ENCODE measurements at regions not wholly inside any gene's neighbourhood (a gene's known extent, or its start where the extent isn't known, plus 50 kb on each side); places are given as distances from the start of the nearest gene placed in this dataset.

DNA sequence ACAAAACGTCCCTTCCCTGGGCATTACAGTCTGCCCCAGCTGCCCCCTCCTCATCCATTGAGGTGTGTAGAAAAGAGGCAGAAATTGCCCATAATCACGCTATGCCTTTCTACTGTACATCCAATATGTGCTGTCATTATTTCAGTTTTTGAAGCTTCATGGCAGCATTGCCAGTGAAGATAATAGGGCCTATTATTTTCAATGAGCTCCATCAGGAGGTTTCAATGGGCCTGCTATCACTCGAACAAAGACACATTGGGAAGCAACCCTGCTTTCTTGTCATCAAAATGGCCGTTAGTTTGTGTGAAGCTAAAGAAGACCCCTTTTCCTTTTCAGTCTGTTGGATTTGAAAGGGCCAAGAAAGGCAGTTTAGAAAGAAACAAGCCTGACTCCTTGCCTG lies 653.8 kb downstream of the NOVA1 start:
- TF ChIP-seq, protein P1, sequence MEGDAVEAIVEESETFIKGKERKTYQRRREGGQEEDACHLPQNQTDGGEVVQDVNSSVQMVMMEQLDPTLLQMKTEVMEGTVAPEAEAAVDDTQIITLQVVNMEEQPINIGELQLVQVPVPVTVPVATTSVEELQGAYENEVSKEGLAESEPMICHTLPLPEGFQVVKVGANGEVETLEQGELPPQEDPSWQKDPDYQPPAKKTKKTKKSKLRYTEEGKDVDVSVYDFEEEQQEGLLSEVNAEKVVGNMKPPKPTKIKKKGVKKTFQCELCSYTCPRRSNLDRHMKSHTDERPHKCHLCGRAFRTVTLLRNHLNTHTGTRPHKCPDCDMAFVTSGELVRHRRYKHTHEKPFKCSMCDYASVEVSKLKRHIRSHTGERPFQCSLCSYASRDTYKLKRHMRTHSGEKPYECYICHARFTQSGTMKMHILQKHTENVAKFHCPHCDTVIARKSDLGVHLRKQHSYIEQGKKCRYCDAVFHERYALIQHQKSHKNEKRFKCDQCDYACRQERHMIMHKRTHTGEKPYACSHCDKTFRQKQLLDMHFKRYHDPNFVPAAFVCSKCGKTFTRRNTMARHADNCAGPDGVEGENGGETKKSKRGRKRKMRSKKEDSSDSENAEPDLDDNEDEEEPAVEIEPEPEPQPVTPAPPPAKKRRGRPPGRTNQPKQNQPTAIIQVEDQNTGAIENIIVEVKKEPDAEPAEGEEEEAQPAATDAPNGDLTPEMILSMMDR (IDR thresholded peaks at IDR 0.05) = no peak
- TF ChIP-seq TAF1 (IDR thresholded peaks at IDR 0.05; ENCODE audit: borderline replicate concordance, low read depth, low read length) = no peak
- TF ChIP-seq, protein P2, sequence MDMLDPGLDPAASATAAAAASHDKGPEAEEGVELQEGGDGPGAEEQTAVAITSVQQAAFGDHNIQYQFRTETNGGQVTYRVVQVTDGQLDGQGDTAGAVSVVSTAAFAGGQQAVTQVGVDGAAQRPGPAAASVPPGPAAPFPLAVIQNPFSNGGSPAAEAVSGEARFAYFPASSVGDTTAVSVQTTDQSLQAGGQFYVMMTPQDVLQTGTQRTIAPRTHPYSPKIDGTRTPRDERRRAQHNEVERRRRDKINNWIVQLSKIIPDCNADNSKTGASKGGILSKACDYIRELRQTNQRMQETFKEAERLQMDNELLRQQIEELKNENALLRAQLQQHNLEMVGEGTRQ (IDR thresholded peaks at IDR 0.05; ENCODE audit: borderline replicate concordance, low read depth, low read length) = no peak
- no peak for TF ChIP-seq RFX5 (IDR thresholded peaks at IDR 0.05; ENCODE audit: low read length)
- TF ChIP-seq SIN3A (IDR thresholded peaks at IDR 0.05; ENCODE audit: borderline replicate concordance, low read depth, low read length) = no peak
- TF ChIP-seq MXI1 (IDR thresholded peaks at IDR 0.05; ENCODE audit: low read depth, low read length) = no peak
- TF ChIP-seq POLR2AphosphoS5 (IDR thresholded peaks at IDR 0.05; ENCODE audit: low read depth, low read length) = no peak
- TF ChIP-seq, protein P3, sequence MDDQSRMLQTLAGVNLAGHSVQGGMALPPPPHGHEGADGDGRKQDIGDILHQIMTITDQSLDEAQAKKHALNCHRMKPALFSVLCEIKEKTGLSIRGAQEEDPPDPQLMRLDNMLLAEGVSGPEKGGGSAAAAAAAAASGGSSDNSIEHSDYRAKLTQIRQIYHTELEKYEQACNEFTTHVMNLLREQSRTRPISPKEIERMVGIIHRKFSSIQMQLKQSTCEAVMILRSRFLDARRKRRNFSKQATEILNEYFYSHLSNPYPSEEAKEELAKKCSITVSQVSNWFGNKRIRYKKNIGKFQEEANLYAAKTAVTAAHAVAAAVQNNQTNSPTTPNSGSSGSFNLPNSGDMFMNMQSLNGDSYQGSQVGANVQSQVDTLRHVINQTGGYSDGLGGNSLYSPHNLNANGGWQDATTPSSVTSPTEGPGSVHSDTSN (IDR thresholded peaks at IDR 0.05) = no peak

All from SK-N-SH (cell line).